Ishikawa (cell line): ENCODE measurements at regions not wholly inside any gene's neighbourhood (a gene's known extent, or its start where the extent isn't known, plus 50 kb on each side); places are given as distances from the start of the nearest gene placed in this dataset.

Experiments used
- CEBPB ChIP-seq: IDR thresholded peaks from 2 replicates; pipeline ENCODE4 v1.6.1; 2012
- CREB1 ChIP-seq: IDR thresholded peaks from 2 replicates; pipeline ENCODE4 v1.6.1; 2012; ENCODE audit warnings: low read depth
- EGR1 ChIP-seq: IDR thresholded peaks from 2 replicates; pipeline ENCODE4 v1.6.1; 2012
- EP300 ChIP-seq: IDR thresholded peaks from 2 replicates; pipeline ENCODE4 v1.6.1; 2012; ENCODE audit warnings: borderline replicate concordance
- FOXM1 ChIP-seq: IDR thresholded peaks from 2 replicates; pipeline ENCODE4 v1.6.1; 2012; ENCODE audit warnings: low read depth, borderline replicate concordance
- NFIC ChIP-seq: IDR thresholded peaks from 2 replicates; pipeline ENCODE4 v1.6.1; 2012
- RAD21 ChIP-seq: IDR thresholded peaks from 2 replicates; pipeline ENCODE4 v1.6.1; 2012; ENCODE audit warnings: low read depth
- TAF1 ChIP-seq: IDR thresholded peaks from 2 replicates; pipeline ENCODE4 v1.6.1; 2012; ENCODE audit warnings: low read depth, mild to moderate bottlenecking
- TCF12 ChIP-seq: IDR thresholded peaks from 2 replicates; pipeline ENCODE4 v1.6.1; 2012; ENCODE audit warnings: low read depth
- TEAD4 ChIP-seq: IDR thresholded peaks from 2 replicates; pipeline ENCODE4 v1.6.1; 2012
- YY1 ChIP-seq: IDR thresholded peaks from 2 replicates; pipeline ENCODE4 v1.6.1; 2012; ENCODE audit warnings: low read depth
- ZBTB7A ChIP-seq: IDR thresholded peaks from 2 replicates; pipeline ENCODE4 v1.6.1; 2012; ENCODE audit warnings: low read depth
- TF ChIP-seq, protein P1 (sequence below): IDR thresholded peaks from 2 replicates; pipeline ENCODE4 v1.6.1; 2012
- TF ChIP-seq, protein P2 (sequence below): IDR thresholded peaks from 2 replicates; pipeline ENCODE4 v1.6.1; 2012; ENCODE audit warnings: low read depth, mild to moderate bottlenecking
- TF ChIP-seq, protein P3 (sequence below): IDR thresholded peaks from 2 replicates; pipeline ENCODE4 v1.6.1; 2012

DNA sequence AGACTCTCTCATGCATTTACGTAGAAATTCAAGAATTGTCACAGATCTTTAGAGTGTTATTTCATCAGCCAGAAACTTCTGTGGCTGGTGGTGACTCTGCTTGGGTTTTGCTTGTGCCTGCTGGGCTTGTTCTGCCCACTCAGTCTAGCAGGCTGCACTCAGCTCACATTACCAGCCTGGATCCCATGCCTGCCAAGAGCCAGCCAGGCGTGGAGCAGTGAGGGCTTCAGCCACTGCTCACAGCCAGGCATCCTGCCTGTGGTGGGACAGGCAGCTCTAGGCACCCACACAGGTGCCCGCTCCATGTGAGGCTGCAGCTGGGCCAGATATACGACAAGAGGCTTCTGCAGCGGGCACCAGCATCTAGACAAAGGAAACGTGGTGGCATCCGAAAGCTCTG is 1213.3 kb upstream of the RAG2 start:
- no peak for TF ChIP-seq CEBPB
- no peak for TF ChIP-seq ZBTB7A
- no peak; the same call in 1 of the 2 replicates for TF ChIP-seq EP300
- TF ChIP-seq TEAD4: no peak; the same call in 1 of the 2 replicates
- TF ChIP-seq, protein P1, sequence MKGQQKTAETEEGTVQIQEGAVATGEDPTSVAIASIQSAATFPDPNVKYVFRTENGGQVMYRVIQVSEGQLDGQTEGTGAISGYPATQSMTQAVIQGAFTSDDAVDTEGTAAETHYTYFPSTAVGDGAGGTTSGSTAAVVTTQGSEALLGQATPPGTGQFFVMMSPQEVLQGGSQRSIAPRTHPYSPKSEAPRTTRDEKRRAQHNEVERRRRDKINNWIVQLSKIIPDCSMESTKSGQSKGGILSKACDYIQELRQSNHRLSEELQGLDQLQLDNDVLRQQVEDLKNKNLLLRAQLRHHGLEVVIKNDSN: 0 out of 2 replicates have a peak, but pooled peaks have one; percentile 26
- no peak for TF ChIP-seq FOXM1
- TF ChIP-seq, protein P2, sequence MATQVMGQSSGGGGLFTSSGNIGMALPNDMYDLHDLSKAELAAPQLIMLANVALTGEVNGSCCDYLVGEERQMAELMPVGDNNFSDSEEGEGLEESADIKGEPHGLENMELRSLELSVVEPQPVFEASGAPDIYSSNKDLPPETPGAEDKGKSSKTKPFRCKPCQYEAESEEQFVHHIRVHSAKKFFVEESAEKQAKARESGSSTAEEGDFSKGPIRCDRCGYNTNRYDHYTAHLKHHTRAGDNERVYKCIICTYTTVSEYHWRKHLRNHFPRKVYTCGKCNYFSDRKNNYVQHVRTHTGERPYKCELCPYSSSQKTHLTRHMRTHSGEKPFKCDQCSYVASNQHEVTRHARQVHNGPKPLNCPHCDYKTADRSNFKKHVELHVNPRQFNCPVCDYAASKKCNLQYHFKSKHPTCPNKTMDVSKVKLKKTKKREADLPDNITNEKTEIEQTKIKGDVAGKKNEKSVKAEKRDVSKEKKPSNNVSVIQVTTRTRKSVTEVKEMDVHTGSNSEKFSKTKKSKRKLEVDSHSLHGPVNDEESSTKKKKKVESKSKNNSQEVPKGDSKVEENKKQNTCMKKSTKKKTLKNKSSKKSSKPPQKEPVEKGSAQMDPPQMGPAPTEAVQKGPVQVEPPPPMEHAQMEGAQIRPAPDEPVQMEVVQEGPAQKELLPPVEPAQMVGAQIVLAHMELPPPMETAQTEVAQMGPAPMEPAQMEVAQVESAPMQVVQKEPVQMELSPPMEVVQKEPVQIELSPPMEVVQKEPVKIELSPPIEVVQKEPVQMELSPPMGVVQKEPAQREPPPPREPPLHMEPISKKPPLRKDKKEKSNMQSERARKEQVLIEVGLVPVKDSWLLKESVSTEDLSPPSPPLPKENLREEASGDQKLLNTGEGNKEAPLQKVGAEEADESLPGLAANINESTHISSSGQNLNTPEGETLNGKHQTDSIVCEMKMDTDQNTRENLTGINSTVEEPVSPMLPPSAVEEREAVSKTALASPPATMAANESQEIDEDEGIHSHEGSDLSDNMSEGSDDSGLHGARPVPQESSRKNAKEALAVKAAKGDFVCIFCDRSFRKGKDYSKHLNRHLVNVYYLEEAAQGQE: no peak
- peak; percentile 51 for TF ChIP-seq TCF12
- peak; percentile 77 for TF ChIP-seq NFIC
- TF ChIP-seq CREB1: no peak
- no peak for TF ChIP-seq YY1
- TF ChIP-seq, protein P3, sequence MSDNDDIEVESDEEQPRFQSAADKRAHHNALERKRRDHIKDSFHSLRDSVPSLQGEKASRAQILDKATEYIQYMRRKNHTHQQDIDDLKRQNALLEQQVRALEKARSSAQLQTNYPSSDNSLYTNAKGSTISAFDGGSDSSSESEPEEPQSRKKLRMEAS: peak; percentile 51
- no peak for TF ChIP-seq TAF1
- peak; percentile 56 for TF ChIP-seq EGR1
- TF ChIP-seq RAD21: 0 out of 2 replicates have a peak, but pooled peaks have one; percentile 0

DNA sequence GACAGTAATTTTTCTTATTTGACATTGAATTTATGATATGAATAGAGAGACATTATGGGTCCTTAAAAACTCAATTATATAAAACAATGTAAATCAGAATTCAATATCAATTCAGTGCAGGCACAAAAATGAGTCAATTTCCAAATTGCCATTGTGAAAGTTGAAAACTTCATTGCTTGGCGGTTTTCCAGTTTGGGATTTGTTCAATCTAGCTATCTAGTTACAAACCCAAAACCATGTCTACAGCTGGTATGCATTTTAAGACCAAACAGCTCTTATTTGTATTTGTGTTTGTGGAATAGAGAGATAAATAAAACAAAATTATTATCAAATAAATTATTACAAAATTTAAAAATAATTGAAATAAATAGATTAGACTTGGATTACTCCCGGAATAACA is 1206.6 kb upstream of the RAG2 start:
- TF ChIP-seq EP300 (no peak), CREB1 (no peak), TAF1 (no peak), EGR1 (no peak), NFIC (no peak), YY1 (no peak), TEAD4 (no peak), FOXM1 (no peak), ZBTB7A (no peak), CEBPB (no peak), RAD21 (no peak), TCF12 (no peak)
- TF ChIP-seq, protein P2: no peak
- TF ChIP-seq, protein P1: no peak
- TF ChIP-seq, protein P3: no peak

DNA sequence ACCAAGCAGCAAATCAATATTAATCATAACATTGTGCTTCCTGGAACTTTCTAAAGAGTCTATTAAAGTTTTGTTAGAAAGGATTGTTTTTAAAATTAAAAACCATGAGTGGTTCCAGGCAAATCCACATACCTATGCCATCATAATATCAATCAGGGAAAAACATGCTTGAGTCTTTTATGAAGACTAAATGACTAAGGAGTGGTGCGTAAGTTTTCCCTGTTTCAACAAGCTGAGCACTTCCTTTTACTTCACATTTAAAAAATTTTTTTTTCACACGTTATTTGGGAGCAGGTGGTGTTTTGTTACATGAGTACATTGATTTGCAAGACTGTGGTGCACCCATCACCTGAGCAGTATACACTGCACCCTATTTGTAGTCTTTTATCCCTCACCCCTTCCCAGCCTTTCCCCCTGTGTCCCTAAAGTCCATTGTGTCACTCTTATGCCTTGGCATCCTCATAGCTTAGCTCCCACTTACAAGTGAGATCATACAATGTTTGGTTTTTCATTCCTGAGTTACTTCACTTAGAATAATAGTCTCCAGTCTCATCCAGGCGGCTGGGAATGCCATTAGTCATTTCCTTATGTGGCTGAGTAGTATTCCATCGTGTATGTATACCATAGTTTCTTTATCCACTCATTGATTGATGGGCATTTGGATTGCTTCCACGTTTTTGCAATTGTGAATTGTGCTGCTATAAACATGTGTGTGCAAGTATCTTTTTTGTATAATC is 1190.3 kb upstream of the RAG2 start:
- TF ChIP-seq FOXM1 (no peak), TAF1 (no peak), ZBTB7A (no peak), CEBPB (no peak), EGR1 (no peak), TCF12 (no peak), CREB1 (no peak), TEAD4 (no peak), NFIC (no peak), RAD21 (no peak)
- TF ChIP-seq, protein P1: no peak
- TF ChIP-seq, protein P3: no peak
- TF ChIP-seq, protein P2: no peak
